NT2/D1 (cell line): ENCODE measurements at regions not wholly inside any gene's neighbourhood (a gene's known extent, or its start where the extent isn't known, plus 50 kb on each side); places are given as distances from the start of the nearest gene placed in this dataset.

Experiments
- DNase-seq: peaks from one replicate; pipeline ENCODE4 v3.0.0-alpha.2; 2011; ENCODE audit warnings: low read depth, low spot score
- H3K27me3 ChIP-seq: 2 replicates; pipeline ENCODE4 v1.6.0; 2011; ENCODE audit warnings: mild to moderate bottlenecking; ENCODE audit not compliant: insufficient read length, insufficient read depth
- H3K36me3 ChIP-seq: 2 replicates; pipeline ENCODE4 v1.6.1; 2011; ENCODE audit warnings: mild to moderate bottlenecking, low read length, mixed read lengths; ENCODE audit not compliant: insufficient read depth, insufficient read length
- H3K4me1 ChIP-seq: 2 replicates; pipeline ENCODE4 v1.5.1; 2011; ENCODE audit not compliant: insufficient read depth, insufficient read length
- H3K4me3 ChIP-seq: 2 replicates; pipeline ENCODE4 v1.5.1; 2011; ENCODE audit warnings: low read depth; ENCODE audit not compliant: insufficient read length
- H3K9ac ChIP-seq: 2 replicates; pipeline ENCODE4 v1.6.0; 2011; ENCODE audit warnings: low read depth; ENCODE audit not compliant: insufficient read length
- H3K9me3 ChIP-seq: 2 replicates; pipeline ENCODE4 v1.5.1; 2011; ENCODE audit warnings: mild to moderate bottlenecking, low read length; ENCODE audit not compliant: insufficient read depth
- SUZ12 ChIP-seq: IDR thresholded peaks from 2 replicates; pipeline ENCODE4 v1.6.1; 2011; ENCODE audit not compliant: insufficient read length, insufficient read depth; ENCODE audit errors: extremely low read depth
- YY1 ChIP-seq: IDR thresholded peaks from 2 replicates; pipeline ENCODE4 v1.6.1; 2011; ENCODE audit not compliant: insufficient read length, insufficient read depth
- ZNF274 ChIP-seq: IDR thresholded peaks from 2 replicates; pipeline ENCODE4 v1.6.1; 2011; ENCODE audit warnings: mild to moderate bottlenecking, low read depth, low read length

- no peak for DNase-seq
- H3K4me3 ChIP-seq, result no peak overlapping the region
- H3K36me3 ChIP-seq, result no peaks in the 10 kb centered on the region
- H3K4me1 ChIP-seq, result no peaks in the 10 kb centered on the region
- H3K9ac ChIP-seq, result no peak overlapping the region
- no peaks in the 10 kb centered on the region; the same call in none of the 2 replicates for H3K9me3 ChIP-seq
- H3K27me3 ChIP-seq, result no peaks in the 10 kb centered on the region
- TF ChIP-seq SUZ12, result no peak
- no peak for TF ChIP-seq ZNF274
- TF ChIP-seq YY1, result no peak
These were observed 181.8 kb downstream of the RASSF9 start for GRCh38 chr12:85654456-85654840.

DNA sequence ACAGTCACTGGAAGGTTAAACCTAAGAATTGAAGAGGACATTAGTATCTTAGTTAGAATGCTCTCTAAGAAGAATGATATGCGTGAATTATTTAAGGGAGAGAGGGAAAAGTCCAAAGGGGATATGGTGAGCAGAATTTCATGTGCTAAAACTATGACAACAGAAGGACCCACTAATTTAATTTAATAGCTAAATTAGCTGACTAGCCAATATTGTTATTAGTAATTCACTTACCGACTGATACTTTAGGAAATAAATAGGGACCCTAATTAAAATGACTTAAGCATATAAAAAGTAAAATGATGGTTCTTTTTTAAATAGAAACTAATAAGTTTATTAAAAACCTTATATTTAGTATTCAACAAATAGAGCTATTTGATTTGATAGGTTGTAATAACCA, 179.6 kb downstream of the RASSF9 start:
- Histone ChIP-seq H3K27me3 (no peaks in the 10 kb centered on the region), H3K4me1 (no peaks in the 10 kb centered on the region), H3K9me3 (peaks cover 5% of the 10 kb centered on the region; the same call in 1 of the 2 replicates), H3K9ac (no peak overlapping the region), H3K4me3 (no peak overlapping the region), H3K36me3 (no peaks in the 10 kb centered on the region)
- TF ChIP-seq YY1 (no peak), ZNF274 (no peak), SUZ12 (no peak)
- no peak for DNase-seq

- no peaks in the 10 kb centered on the region for H3K4me1 ChIP-seq
- H3K27me3 ChIP-seq, result no peaks in the 10 kb centered on the region
- H3K4me3 ChIP-seq, result no peak overlapping the region
- peaks cover 5% of the 10 kb centered on the region; the same call in 1 of the 2 replicates for H3K9me3 ChIP-seq
- no peaks in the 10 kb centered on the region for H3K36me3 ChIP-seq
- H3K9ac ChIP-seq, result no peak overlapping the region
- no peak for DNase-seq
- no peak for TF ChIP-seq YY1
These were observed 179.0 kb downstream of the RASSF9 start for GRCh38 chr12:85657251-85657650.

GRCh38 chr12:85657836-85658630, 178.2 kb downstream of the RASSF9 start:
- no peaks in the 10 kb centered on the region for H3K27me3 ChIP-seq
- H3K9ac ChIP-seq, result no peak overlapping the region
- no peaks in the 10 kb centered on the region for H3K36me3 ChIP-seq
- H3K4me3 ChIP-seq, result no peak overlapping the region
- TF ChIP-seq SUZ12 (no peak), ZNF274 (no peak), YY1 (no peak)
- peaks cover 5% of the 10 kb centered on the region; the same call in 1 of the 2 replicates for H3K9me3 ChIP-seq
- DNase-seq, result no peak
- H3K4me1 ChIP-seq, result no peaks in the 10 kb centered on the region

GRCh38 chr12:85659754-85660530, 176.3 kb downstream of the RASSF9 start:
- peaks cover 5% of the 10 kb centered on the region; the same call in 1 of the 2 replicates for H3K9me3 ChIP-seq

DNA sequence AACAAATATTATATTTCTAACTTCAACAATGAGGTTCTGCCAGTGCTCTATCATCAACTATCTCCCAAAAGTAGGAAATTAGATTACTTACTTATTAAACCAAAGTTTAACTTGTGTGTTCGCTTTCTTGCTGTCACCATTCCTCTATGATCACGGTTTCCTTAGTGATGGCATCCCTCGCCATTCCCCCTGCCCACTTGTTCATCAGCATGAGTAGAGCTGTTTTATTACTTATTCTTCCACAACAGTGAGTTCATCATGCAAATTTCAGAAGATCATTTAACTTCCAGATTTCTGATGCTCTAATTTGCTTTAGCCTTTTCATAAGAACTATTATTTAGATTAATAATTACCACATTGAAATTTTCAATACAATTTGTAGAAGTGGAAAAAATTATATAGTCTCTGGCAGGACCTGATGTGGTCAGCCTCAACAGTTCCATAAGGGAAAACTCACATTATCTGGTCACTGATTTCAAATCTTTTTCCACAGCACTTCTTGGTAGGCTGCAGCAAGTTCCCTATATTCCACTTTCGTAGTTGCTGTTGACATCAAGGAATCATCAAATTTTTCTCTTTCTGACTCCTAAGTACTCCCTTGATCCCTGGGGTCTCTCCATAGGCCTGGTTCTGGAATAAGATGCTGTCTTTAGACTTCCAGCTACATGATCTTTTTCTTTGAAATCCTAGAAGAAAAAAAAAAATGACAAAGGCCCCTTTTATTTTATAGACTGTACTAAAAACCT, 174.6 kb downstream of the RASSF9 start:
- H3K4me1 ChIP-seq, result no peaks in the 10 kb centered on the region
- H3K36me3 ChIP-seq, result no peaks in the 10 kb centered on the region
- no peak for DNase-seq

More at GRCh38 chr12:85659754-85660530, 176.3 kb downstream of the RASSF9 start:
- Histone ChIP-seq H3K9ac (no peak overlapping the region), H3K4me3 (no peak overlapping the region), H3K27me3 (no peaks in the 10 kb centered on the region), H3K36me3 (no peaks in the 10 kb centered on the region), H3K4me1 (no peaks in the 10 kb centered on the region)
- TF ChIP-seq SUZ12, result no peak
- TF ChIP-seq ZNF274, result no peak
- no peak for TF ChIP-seq YY1
- DNase-seq, result no peak

GRCh38 chr12:85662207-85662602, 174.0 kb downstream of the RASSF9 start:
- H3K4me3 ChIP-seq, result no peak overlapping the region
- H3K36me3 ChIP-seq, result no peaks in the 10 kb centered on the region
- no peak for DNase-seq
- H3K9ac ChIP-seq, result no peak overlapping the region
- no peaks in the 10 kb centered on the region for H3K27me3 ChIP-seq
- H3K4me1 ChIP-seq, result no peaks in the 10 kb centered on the region
- peaks cover 5% of the 10 kb centered on the region; the same call in 1 of the 2 replicates for H3K9me3 ChIP-seq
- TF ChIP-seq YY1, result no peak
- no peak for TF ChIP-seq SUZ12
- TF ChIP-seq ZNF274, result no peak

More for the DNA sequence above, 174.6 kb downstream of the RASSF9 start:
- Histone ChIP-seq H3K9me3 (peaks cover 5% of the 10 kb centered on the region; the same call in 1 of the 2 replicates), H3K4me3 (no peak overlapping the region), H3K9ac (no peak overlapping the region), H3K27me3 (no peaks in the 10 kb centered on the region)
- TF ChIP-seq YY1 (no peak), ZNF274 (no peak)
